Eye (tissue), 1 donor: ENCODE measurements at regions not wholly inside any gene's neighbourhood (a gene's known extent, or its start where the extent isn't known, plus 50 kb on each side); places are given as distances from the start of the nearest gene placed in this dataset.
"Not testable (repeated sequence)": the region's sequence is repeated elsewhere in the genome, so short reads cannot be mapped to it uniquely, and the experiment has no call there.

ENCODE experiments used
- DNase-seq: peaks from one replicate; pipeline ENCODE4 v3.0.0-alpha.2; 2015

DNA sequence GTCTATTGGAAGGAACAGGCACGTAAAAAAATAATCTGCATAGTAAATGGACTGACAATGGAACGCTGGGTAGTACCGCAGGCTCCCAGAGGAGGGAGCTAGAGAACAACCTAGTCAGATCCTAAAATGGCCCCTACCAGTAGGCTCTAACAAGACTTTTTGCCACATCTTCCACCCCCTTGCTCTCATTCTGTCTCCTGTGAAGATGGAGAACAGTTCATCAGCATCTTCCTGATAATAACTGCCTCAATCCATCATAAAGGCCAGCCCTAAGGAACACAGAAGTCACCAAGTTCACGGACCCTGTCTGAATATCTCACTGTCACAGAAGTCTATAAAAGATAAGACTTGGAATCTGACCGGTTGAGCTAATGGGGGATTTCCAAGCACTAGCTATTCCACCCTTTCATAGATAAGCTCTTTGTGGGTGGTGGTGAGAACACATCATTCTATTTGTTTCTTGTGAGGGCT, 133.4 kb downstream of the SLC1A3 start:
- DNase-seq: peak; percentile 82

- peak; percentile 43 for DNase-seq
Observed at GRCh38 chr5:36740259-36740898, 134.0 kb downstream of the SLC1A3 start.

- no peak for DNase-seq
Observed at GRCh38 chr5:36741128-36741527, 134.7 kb downstream of the SLC1A3 start.

DNA sequence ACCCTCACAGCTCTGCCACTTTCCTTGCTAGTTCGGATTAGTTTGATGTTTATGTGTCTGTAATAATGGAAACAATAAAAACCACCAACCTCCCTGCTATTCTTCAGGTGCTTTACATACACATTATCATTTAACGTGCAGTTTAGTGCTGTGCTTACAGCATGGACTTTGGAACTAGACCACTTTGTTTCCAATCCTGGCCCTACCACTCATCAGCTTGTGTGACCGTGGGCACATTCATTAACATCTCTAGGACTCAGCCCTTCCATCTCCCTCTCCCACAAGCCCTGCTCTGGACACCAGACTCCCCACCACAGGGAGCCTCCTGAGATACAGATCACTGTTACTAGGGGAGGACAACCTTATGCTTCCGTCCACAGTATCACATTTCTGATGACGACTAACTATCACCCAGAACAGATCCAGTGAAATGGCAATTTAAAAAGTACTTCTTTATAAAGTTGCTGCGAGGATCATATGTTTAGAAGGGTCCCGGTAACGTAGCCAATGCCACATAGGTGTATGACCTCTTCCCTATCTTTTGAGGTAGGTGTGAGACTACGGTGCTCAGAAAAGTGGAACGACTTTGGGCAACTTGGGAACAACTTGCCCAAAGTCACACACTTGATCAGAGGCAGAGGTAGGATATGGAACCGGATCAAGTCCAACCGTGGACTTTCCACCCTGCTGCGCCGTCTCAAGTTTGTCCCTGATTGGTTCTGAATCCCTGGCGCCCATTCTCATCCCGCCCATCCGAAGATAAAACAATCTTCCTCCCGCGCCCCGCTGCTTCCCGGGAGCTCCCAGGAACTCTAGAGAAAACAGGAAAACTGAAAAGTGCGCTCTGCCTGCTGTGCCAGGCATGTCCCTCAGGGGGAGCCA, 132.4 kb upstream of the NIPBL start:
- peak; percentile 92 for DNase-seq

GRCh38 chr5:36744773-36745589, 131.6 kb upstream of the NIPBL start:
- peak; percentile 88 for DNase-seq

GRCh38 chr5:36747794-36748193, 128.8 kb upstream of the NIPBL start:
- not testable (repeated sequence) for DNase-seq

DNA sequence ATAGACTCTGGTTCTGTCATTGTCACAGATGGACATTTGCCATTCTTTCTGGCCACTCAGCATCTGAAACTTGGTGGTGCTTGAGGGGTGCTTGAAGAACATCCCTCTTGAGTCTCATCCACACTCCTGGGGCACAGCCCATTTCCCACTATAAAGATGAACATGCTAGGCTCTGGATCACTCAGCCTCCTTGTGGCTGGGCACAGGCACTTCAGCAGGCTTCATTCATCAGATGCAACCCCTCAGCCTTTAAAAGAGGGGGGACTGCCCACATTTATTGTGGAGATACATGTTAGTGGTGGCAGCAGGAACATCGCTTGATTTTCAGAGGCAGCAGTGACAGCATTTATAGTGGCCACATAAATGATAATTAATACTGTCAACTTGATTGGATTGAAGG, 124.7 kb upstream of the NIPBL start:
- no peak for DNase-seq

- DNase-seq: no peak
Observed at GRCh38 chr5:36755342-36755741, 121.2 kb upstream of the NIPBL start.

DNA sequence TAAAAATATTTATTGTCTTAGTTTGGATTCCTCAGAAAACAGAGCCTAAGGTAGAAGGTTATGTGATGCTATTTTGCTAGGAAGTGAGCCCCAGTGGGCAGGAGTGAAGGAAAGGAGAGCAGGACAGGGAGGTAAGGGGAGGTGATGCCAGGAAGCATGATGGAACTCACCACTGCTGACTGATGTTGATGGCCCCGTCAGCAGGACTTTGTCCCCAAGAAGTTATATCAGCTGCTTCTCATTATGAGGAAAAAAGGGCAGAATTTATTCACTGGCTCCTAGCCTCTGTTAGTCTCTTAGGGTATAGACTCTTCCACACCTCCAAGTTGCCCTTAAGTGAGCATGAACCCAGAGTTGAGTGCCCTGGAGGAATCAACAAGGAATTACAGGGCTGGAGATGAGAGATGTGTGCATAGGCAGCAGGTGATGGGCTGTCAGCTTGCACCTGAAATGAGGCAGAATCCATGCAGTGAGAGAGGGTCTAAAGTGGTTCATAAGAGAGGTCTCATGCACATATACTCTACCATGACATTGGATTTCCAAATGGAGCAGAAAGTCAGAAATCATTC, 120.6 kb upstream of the NIPBL start:
- DNase-seq: no peak

DNA sequence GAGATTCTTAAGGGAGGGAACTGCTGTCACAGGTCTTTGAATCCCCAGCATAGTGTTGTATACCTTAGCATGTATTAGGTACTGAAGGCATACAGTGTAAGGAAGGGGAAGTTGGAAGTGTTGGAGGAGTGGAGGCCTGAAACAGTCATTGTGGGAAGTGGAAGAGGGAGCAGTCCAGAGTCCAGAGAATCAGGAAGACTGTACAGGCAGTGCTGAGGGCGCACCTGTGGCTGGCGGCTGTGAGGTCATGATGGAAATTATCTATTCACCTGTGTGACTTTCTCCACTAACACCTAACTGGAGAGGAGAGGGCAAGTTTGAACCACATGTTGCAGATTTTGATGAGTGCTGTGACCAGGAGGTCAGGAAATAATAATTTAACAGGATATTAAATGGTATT, 119.7 kb upstream of the NIPBL start:
- no peak for DNase-seq

- DNase-seq: no peak
Observed at GRCh38 chr5:36759117-36759516, 117.5 kb upstream of the NIPBL start.

DNA sequence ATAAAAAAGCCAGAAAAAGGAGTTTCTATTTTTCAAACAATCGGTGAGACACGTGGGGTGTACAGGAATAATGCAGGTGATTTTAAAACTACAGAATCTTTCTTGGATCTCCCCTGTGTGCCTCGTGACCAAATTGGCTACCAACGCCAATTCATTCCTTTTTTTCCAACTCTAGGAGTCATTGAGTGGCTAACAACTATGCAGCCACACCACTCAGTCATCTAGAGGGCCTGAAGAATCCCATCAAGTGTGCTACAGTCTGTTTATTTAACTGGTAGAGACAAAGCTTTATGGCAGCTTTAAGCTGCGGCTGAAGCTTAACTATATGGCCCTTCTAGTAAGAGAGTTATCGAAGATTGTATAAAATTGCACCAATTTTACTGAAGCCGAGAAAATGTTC, 113.1 kb upstream of the NIPBL start:
- DNase-seq: no peak

DNA sequence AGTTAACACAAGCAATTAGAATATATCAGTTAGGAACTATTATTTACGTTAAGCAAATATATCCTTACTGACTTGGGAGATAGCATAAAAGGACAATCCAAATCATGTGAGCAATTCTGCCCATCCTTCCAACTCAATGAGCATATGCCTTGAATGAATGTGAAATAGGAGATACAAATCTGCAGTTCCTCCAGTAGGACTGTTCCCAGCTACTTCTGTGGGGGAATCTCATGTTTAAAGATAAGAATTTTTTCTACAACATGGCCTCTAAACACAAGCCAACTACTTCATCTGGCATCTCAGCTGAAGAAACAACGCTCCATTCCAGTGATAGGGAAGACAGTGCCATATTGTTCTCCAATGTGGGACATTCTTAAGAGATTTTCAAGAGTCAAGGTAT, 110.7 kb upstream of the NIPBL start:
- DNase-seq: no peak

DNA sequence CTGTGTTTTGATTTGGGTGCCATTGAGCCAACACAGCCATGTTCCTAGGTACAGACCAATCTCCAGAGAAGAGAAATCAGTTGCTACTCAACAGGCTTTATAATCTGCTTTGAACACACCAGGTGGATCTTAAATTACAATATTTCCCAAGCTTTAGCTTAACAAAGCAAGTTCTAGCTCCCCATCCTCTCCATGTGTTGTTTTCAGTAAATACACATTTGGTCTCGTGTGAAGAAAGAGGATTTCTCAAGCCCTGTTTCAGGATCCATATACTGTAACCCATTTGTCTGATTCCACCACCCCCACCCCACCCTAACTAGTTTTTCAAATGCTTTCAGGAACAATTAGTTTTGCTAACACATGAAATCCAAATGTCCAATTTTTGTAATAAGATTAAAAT, 109.6 kb upstream of the NIPBL start:
- DNase-seq: no peak

DNA sequence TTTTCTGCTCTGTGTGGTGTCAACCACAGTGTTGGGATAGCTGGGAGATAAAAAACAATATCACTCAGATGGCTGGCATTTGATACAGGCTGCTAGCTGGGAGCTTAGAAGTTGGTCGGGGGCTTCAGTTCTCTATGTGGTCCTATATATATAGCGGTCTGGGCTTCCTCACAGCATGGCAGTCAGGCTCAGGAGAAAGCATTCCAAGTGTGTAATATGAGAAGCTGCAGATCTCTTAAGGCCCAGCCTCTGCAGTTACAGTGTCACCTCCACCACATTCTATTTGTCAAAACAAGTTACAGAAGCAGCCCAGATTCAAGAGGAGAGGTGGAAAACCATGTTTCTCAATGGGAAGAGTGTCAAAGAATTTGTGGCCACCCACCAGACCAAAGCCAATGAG, 108.1 kb upstream of the NIPBL start:
- no peak for DNase-seq

DNA sequence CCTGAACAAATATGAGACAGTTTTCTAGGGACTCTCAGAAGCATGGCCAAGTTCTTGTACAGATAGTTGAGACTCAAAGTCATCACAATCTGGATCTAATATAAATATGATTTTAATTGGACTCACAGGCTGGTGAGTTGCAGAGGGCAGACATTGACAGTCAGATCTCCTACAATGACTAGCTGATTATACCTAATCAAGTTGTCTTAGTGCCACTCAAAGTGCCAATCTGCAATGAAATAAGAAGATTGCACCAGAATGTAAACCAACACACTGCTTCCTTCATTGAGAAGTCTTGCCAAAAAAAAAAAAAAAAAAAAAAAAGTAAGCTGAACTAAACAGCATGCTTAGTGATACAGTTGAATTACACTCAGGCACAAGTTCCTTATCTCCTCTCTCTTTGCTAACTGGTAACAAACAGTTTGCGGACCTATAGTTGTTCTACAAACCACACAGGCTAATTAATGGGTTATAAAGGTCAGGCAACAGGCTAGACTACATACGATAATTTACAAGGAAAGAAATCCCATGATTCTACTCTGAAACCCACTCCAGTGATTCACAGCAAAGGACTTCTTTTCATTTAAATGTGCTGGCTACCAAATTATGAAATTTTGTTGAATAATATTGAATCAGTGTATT, 107.3 kb upstream of the NIPBL start:
- DNase-seq: no peak

DNA sequence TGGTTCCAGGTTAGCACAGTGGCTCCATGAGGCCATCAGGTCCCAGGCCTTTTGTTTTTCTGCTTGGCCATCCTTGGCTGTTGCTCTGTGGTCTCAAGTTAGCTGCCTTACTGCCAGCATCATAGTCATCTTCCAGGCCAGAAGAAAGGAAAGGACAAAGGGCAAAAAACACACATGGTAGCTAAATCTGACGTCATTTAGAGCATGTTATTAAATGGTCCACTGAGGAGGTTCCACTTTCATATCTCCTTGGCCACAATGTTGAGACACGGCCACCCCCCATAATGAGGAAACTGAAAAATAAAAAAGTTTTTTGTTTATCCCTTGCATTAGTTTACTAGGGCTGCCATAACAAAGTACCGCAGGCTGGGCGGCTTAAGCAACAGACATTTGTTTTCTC, 106.4 kb upstream of the NIPBL start:
- no peak for DNase-seq

DNA sequence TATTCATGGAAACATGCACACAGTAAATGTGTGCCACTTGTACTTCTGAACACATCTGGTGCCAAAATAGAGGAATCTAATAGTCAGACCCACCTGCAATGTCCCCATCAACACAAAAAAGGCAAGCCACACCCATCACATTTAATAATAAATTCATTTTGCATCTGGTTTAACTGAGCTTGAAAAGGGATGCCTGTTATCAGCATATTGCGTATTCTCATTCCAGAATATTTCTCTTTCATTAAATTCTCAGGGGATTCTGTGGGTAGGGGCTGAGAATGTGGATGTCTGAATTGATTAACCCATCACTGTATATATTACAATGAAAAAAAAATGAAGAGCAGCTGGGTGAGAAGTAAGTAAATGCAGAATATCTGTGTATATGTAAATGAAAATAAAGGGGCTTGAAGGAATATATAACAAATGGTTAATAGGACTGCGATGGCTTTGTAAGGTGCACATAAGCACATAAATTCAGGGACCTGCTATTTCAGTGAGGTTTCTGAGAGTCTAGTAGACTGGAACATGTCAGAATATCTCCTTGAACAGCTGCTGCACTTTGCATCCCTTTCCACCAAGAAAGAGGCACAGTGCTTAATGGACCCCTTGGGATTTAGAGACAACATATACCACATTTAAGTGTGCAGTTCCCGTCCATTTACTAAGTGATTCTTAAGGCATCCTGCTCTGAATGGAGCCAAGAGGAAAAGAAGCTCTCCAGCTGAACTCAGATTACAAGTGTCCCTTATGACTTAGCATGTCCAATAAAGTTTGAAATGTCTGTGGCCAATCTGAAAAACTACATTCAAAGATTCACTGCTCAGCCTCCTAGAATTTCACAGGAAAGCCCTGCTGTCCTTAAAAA, 104.1 kb upstream of the NIPBL start:
- DNase-seq: peak; percentile 71

- DNase-seq: peak; percentile 52
Observed at GRCh38 chr5:36777105-36777757, 99.3 kb upstream of the NIPBL start.

DNA sequence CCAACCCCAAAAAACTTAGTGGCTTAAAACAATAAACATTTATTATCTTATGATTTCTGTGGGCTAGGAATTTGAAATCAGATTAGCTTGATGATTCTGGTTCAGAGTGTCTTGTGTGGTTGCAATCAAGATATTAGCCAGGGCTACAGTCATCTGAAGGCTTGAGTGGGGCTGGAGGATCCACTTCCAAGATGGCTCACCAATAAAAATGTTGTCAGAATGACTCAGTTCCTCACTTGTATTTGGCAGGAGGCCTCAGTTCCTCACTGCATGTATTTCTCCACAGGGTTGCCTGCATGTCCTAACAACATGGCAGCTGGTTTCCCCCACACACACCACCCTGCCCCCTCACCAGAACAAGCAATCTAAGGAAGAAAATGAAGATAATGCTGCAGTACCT, 98.2 kb upstream of the NIPBL start:
- DNase-seq: no peak

- DNase-seq: not testable (repeated sequence)
Observed at GRCh38 chr5:36782612-36783011, 94.0 kb upstream of the NIPBL start.
